ENCODE measurements at regions not wholly inside any gene's neighbourhood (a gene's known extent, or its start where the extent isn't known, plus 50 kb on each side); places are given as distances from the start of the nearest gene placed in this dataset.
"Not testable (repeated sequence)": the region's sequence is repeated elsewhere in the genome, so short reads cannot be mapped to it uniquely, and the experiment has no call there.

- not testable (repeated sequence) for TF ChIP-seq EZH2 (IDR thresholded peaks at IDR 0.05; ENCODE audit: insufficient read depth, poor library complexity, severe bottlenecking); EZH2phosphoT487 (IDR thresholded peaks at IDR 0.05; ENCODE audit: insufficient read depth, low read depth)
These were observed 69.4 kb upstream of the DPY19L1 start for GRCh38 chr7:35106667-35107066.
